AG04450 (cell line): ENCODE measurements at regions not wholly inside any gene's neighbourhood (a gene's known extent, or its start where the extent isn't known, plus 50 kb on each side); places are given as distances from the start of the nearest gene placed in this dataset.
"Not testable (repeated sequence)": the region's sequence is repeated elsewhere in the genome, so short reads cannot be mapped to it uniquely, and the experiment has no call there.

Experiments
- CTCF ChIA-PET: fragments of 300-600, 350-600 bp; formaldehyde crosslinking; extraction: SDS; loops from one replicate; lab custom pipeline; 2022; ENCODE audit warnings: antibody characterized with exemption, inconsistent platforms; lab: Charles Lee
- POLR2A ChIA-PET: fragments of 350-600 bp; formaldehyde crosslinking; extraction: SDS; loops from one replicate; lab custom pipeline; 2021; ENCODE audit warnings: antibody characterized with exemption, inconsistent platforms; lab: Yijun Ruan, JAX
- DNase-seq: peaks from one replicate; pipeline ENCODE4 v3.0.0-alpha.2; 2011; ENCODE audit warnings: low read depth, low spot score
- H3K27ac ChIP-seq: one replicate; pipeline ENCODE4 v1.5.1; 2012; ENCODE audit warnings: low read depth, low read length, control low read depth
- H3K27me3 ChIP-seq: one replicate; pipeline ENCODE4 v1.6.0; 2012; ENCODE audit warnings: low read length; ENCODE audit not compliant: control insufficient read depth, insufficient read depth
- H3K4me3 ChIP-seq: 2 replicates; pipeline ENCODE4 v1.5.1; 2011; ENCODE audit warnings: mild to moderate bottlenecking, low read depth, low read length, control low read depth
- H3K9me3 ChIP-seq: 2 replicates; pipeline ENCODE4 v1.5.1; 2012; ENCODE audit warnings: low read length; ENCODE audit not compliant: control insufficient read depth, insufficient read depth
- CTCF ChIP-seq: IDR thresholded peaks from 2 replicates; pipeline ENCODE4 v1.5.1; 2011; ENCODE audit warnings: low read depth, low read length, control low read depth, inconsistent platforms

- H3K4me3 ChIP-seq: no peak overlapping the region
- H3K27ac ChIP-seq: no peak overlapping the region
- H3K27me3 ChIP-seq: no peaks in the 10 kb centered on the region
- no peaks in the 10 kb centered on the region for H3K9me3 ChIP-seq
- ChIA-PET CTCF (no interaction called here), POLR2A (no interaction called here)
- no peak for TF ChIP-seq CTCF
- no peak for DNase-seq
These were observed 495.1 kb upstream of the POT1 start for GRCh38 chr7:125424721-125425120.

- CTCF ChIA-PET: no interaction called here
These were observed 494.0 kb upstream of the POT1 start for GRCh38 chr7:125423458-125424155.

GRCh38 chr7:125421407-125421806 lies 491.8 kb upstream of the POT1 start:
- DNase-seq, H3K27me3 ChIP-seq, H3K9me3 ChIP-seq, H3K27ac ChIP-seq, CTCF ChIA-PET, H3K4me3 ChIP-seq, POLR2A ChIA-PET: not testable (repeated sequence)

More at GRCh38 chr7:125423458-125424155, 494.0 kb upstream of the POT1 start:
- Histone ChIP-seq H3K4me3 (no peak overlapping the region), H3K27me3 (no peaks in the 10 kb centered on the region), H3K9me3 (peaks cover under 1% of the 10 kb centered on the region; the same call in 1 of the 2 replicates), H3K27ac (no peak overlapping the region)
- POLR2A ChIA-PET: no interaction called here
- DNase-seq: no peak
- TF ChIP-seq CTCF: no peak

DNA sequence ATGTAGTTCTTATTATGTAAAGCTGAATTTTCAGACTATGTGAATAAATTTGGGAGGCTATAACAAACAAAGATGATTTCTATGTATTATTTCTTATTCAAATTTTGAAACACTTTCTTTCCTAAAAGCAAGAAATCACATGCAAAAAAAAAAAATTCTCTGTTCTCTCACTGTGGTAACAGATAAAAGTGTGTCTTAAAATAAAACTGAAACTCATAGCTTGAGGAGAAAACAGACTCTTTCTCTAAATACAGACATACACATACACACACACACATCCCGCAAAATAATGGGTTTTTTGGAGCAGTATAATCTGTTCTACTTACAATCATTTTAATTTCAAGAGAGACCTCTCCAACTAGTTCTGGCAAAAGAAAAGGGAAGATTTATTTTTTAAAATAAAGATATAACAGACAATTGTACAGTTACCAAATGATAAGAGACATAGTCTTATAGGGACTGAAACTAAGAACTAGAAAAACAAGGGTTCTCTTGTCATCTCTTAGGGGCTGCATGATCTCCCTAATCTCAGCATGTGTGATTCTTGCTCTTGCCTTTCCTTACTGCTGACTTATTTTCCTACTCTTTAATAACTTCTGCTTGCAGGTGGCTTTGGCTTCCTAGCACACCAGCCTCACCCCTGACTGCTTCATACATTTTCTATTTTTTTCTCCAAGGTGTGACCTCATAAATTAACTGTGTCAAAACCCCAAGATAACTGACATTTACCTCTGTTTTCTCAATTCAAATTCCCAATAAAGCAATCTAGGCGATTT lies 483.5 kb upstream of the POT1 start:
- no peak overlapping the region for H3K27ac ChIP-seq
- ChIA-PET CTCF (no interaction called here), POLR2A (no interaction called here)
- TF ChIP-seq CTCF: no peak
- H3K9me3 ChIP-seq: peaks cover 3% of the 10 kb centered on the region; the same call in 1 of the 2 replicates
- DNase-seq: no peak
- H3K4me3 ChIP-seq: no peak overlapping the region
- no peaks in the 10 kb centered on the region for H3K27me3 ChIP-seq

DNA sequence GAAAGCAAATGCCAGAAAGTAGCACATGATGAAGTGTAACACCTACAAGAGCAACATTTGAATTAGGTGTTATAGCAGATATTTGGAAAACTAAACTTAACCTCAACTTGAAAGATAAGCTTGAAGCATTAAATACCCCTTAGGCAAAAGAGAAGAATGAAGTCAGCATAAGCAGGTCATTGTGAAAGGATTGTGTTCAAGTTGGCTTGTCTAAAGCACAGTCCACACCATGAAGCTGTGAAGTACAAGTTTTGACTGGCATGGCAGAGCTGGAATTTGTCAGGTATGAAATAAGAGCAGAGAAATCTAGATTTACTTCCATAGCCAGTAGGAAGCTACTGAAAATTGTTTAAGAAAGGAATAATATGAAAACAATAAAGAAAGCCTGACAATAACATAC lies 480.3 kb upstream of the POT1 start:
- no peak for DNase-seq
- ChIA-PET POLR2A (no interaction called here), CTCF (no interaction called here)

More for the DNA sequence above, 480.3 kb upstream of the POT1 start:
- Histone ChIP-seq H3K27me3 (no peaks in the 10 kb centered on the region), H3K4me3 (no peak overlapping the region), H3K9me3 (no peaks in the 10 kb centered on the region), H3K27ac (no peak overlapping the region)
- no peak for TF ChIP-seq CTCF
